DND-41 (cell line): ENCODE measurements at regions not wholly inside any gene's neighbourhood (a gene's known extent, or its start where the extent isn't known, plus 50 kb on each side); places are given as distances from the start of the nearest gene placed in this dataset.

Experiments used
- EZH2 ChIP-seq: IDR thresholded peaks from 3 replicates; pipeline ENCODE4 v1.6.1; 2012; ENCODE audit warnings: borderline replicate concordance, low read depth, mild to moderate bottlenecking, moderate library complexity, low read length, inconsistent platforms; ENCODE audit not compliant: severe bottlenecking
- TF ChIP-seq, protein P1 (sequence below): IDR thresholded peaks from 2 replicates; pipeline ENCODE4 v1.5.1; 2012; ENCODE audit warnings: borderline replicate concordance, low read length, moderate library complexity, mild to moderate bottlenecking; ENCODE audit not compliant: poor library complexity, severe bottlenecking; ENCODE audit errors: extremely low read depth

DNA sequence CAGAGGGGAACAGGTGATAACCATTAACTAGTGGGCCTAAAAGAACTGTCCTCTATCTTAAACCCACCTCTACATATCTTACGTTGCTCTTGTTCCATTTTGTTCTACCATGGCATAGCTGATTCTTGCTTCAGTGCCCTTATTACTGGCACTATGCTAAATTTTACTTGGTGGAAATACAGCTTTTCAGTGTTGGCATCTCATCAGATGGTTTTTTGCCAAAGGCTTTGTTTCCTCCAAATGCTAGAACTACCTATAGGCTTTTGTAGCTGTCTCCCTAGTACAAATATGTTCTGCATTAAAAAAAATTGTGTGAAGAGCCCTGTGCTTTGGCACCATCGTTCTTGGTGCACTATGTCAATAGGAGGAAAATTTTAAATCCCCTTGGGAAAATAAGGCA, 145.0 kb upstream of the ZBTB20 start:
- TF ChIP-seq, protein P1, sequence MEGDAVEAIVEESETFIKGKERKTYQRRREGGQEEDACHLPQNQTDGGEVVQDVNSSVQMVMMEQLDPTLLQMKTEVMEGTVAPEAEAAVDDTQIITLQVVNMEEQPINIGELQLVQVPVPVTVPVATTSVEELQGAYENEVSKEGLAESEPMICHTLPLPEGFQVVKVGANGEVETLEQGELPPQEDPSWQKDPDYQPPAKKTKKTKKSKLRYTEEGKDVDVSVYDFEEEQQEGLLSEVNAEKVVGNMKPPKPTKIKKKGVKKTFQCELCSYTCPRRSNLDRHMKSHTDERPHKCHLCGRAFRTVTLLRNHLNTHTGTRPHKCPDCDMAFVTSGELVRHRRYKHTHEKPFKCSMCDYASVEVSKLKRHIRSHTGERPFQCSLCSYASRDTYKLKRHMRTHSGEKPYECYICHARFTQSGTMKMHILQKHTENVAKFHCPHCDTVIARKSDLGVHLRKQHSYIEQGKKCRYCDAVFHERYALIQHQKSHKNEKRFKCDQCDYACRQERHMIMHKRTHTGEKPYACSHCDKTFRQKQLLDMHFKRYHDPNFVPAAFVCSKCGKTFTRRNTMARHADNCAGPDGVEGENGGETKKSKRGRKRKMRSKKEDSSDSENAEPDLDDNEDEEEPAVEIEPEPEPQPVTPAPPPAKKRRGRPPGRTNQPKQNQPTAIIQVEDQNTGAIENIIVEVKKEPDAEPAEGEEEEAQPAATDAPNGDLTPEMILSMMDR: no peak
- no peak for TF ChIP-seq EZH2
